AG08396 (cell line): ENCODE measurements at regions not wholly inside any gene's neighbourhood (a gene's known extent, or its start where the extent isn't known, plus 50 kb on each side); places are given as distances from the start of the nearest gene placed in this dataset.
A peak's percentile ranks its signal among the peaks of the same experiment; 100 is the strongest.

ENCODE experiments used
- DNase-seq: peaks from one replicate; pipeline ENCODE4 v3.0.0; 2012; ENCODE audit warnings: low spot score, mixed read lengths

DNA sequence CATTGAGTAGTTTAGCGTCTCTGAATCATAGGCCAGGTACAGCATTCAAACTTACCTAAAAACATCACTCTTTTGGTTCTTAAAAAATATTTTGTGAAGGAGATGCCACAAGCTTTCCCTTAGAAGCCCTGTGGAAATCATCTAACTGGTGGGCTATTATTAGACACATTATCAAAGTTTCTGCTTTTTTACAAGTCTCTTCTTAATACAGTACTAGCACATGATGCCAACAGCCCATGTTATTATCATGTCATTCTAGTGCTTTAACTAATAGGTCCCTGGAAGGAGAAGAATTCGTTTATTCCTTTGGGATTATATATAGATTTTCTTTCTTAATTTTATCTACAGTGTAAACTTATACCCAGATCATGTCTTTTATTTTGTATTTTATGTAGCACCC, 146.0 kb upstream of the PTPRK start:
- no peak for DNase-seq

DNA sequence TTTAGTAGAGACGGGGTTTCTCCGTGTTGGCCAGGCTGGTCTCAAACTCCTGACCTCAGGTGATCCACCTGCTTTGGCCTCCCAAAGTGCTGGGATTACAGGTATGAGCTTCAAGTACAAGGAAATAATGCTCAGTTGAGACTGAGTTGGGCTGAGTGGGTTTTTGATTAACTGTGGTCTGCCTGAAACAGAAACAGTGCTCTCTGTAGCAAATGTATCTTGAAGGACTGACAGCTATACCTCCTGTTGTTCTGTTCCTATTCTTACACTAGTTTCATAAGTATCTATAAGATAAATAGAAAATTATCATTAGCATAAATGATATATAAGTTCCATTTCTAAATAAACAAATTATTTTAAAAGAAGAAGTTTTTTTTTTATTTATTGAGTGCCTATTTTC, 142.8 kb upstream of the PTPRK start:
- DNase-seq, result no peak

DNA sequence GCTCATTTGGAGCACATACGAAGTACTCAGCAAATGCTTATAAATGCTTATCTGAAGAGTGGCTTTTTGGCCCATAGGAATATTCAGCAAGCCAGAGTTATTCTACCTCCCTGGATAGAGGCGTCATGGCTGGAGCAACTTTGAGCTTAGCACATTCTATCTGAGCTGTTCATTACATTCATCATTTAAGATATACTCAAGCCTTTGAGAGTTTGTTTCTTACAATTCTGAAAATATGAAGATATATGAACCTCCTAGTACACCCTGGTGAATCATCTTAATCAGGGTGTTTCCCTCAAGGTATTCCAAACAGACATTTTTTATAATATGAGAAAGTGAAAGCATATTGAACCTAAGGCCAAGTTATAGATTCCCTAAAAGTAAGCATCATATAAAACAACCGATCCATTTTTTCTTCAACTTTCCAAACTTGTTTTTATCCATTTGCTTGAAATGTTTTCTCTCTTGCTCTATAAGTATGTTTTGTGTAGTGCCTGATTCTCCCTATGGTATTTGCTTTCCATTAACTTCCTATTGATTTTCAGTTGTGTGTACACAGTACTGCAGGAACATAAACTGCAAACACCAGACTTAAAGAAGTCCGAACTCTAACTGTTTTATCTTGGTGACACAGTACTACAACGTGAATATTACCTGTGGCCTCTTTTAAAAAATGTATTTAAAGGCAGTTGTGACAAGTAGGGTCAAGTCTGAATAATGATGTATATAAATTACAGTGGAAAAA, 139.7 kb upstream of the PTPRK start:
- DNase-seq, result no peak

DNA sequence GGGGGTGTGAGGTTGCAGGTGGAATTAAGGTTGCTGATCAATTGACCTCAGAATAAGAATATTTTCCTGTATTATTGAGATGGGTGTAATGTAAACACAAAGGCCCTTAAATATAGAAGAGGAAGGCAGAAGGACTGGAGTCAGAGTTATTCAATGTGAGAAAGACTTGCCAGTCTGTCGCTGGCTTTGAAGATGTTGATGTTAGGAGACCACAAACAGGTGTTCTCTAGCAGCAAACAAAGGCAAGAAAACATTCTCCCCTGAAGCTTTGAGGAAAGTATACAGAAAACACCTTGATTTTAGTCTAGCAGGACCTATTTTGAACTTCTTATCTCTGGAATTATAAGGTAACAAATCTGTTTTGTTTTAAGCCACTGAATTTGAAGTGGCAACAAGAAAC, 138.9 kb upstream of the PTPRK start:
- DNase-seq, result no peak

DNA sequence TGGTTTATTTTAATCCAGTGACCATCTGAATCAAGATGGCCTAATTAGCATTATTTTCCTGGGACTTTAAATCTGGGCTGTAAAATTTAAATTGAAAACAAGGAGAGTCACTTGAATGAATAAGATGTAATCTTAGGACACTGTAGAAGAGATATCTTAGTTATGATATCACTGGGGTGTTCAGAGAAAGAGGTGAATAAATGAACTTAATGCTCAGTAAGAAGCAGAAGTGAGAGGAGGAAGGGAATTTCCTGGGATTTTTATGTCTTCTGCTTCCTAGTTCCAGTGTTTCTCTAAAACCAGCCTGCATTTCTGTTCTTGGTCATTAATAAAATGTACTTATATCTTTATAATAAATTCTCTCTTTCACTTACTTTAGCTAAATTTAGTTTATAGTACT, 136.8 kb upstream of the PTPRK start:
- DNase-seq, result no peak

DNA sequence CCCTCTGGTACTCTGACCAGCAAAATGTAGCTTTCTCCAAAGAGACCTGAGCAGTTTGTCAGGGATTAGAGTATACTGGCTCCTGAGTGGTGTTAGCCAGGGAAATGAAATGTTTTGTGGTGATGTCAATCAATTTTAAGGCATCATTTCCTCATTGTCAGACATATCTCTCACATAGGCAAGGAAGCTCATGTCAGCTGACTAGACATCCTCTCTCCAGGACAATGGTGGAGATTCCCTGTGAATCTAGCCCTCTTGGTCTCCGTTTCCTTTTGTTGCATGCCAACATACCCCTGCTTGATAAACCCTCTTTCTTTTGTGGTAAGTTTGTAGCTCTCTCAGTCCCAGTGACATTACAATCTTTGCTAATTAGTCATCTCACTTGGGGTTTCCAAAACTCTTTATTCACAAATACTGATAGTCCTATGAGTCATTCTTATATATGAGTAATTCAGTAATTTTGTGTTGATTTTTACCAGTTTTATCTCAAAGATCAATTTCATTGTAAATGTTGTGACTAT, 135.6 kb upstream of the PTPRK start:
- DNase-seq, result peak; percentile 73

DNA sequence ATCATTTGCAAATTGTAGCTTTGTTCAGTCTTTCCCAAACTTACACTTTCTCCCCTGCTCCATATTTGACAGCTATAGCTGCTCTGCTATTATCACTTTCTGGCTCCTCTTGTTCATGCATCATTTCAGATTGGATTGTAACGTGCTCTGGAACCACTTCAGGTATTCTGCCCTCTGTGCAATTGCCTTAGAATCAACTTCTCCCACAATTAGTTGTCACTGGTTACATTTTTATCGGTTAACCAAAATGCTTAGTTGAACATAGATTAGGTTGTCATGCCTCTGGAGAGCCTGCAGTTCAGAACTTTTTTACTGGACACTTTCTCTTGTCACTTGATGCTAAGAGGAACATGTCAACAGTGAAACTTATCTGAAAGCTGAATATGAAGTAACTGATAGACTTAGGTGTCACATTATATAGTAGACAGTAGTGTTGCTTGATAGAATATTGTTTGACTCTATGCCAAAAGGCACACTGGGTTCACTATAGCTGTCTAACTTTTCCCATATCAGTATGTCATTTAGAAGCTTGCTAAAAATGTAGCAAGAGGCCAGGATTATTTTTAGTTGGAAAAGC, 127.7 kb upstream of the PTPRK start:
- no peak for DNase-seq

DNA sequence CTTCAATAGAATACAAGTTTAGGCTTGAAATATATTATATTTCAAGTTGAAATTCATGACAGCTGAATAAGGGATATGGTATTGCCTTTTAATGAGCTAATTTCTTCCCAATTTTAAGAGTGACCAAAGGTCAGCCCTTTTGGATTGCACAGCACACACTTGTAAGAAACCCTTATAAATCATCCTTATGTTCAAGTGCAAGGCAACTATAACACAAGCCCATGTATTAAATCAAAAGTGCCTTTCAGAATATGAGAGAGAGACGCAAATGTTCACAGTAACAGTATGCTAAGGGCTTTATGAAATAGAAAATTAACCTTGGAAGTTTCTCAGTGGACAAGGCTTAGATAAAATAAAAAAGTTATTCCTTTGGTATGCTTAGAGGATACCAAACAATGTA, 121.7 kb upstream of the PTPRK start:
- DNase-seq, result no peak

DNA sequence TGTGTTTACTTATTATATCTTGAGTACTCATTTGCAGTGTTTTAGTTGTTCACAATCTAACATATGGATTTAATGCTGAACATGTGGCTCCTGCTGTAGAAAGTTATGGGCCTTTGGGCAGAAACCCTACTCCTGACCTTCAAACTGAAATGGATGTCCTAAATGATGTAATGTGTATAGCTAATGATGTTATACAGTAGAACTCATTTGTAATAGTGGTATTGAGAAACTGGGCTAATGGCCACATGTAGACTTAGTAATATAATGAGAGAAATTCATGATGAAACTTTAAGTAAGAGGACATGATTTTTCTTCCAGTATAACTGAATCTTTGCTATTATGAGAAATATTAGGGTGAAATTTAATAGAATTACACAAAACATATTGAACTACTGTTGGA, 121.3 kb upstream of the PTPRK start:
- no peak for DNase-seq

DNA sequence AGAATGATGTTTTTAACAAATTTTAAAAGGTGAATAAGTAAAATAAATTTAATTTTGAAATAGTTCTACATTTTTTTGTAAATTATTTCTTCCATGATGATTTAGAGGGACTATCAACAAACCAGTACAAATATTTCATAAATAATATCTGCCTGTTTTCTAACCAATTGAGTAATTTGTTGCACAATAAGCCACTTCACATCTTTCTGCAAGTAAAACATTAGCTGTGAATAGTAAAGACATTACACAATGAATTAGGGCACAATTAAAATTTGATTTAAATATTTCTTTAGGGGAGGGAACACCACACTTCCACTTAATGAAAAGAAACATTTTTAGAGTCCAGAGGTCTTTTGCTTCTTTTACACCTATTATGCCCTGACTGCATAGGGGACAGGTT, 118.4 kb upstream of the PTPRK start:
- no peak for DNase-seq

DNA sequence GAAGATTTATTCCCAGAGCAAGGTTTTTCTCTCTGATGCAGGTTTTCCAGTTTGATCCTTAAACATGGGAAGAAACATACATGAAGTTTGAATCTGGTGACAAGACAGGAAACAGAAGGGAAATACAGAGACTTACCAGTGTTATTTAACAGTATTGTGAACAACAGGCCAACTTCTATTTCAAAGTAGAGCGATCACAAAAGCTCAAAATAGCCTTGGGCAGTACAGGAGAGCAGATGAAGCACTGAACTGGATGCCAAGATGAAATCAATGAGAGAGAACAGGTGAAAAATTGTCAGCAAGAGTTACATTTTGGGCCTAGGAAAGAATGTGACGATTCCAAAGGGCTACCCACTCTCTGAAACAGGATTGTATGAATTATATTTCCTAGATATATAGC, 114.8 kb upstream of the PTPRK start:
- DNase-seq, result no peak

DNA sequence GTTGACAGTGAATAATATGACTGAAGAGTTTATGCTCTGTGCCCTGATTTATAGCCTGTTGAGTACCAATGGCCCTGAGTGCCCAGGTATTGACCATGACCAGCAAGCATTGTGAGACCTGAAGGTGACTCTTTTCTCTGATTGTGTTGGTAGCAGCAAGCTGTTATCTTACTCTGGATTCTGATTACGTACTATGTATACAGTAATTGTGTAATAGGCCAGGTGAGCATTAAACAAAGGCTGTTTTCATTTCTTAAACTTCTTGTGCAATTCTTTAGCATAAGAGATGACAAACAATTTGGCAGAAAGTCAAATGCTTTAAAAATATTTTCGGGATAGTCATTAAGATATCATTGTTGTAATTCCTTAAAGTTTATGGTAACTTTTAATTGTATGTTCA, 111.7 kb upstream of the PTPRK start:
- no peak for DNase-seq

DNA sequence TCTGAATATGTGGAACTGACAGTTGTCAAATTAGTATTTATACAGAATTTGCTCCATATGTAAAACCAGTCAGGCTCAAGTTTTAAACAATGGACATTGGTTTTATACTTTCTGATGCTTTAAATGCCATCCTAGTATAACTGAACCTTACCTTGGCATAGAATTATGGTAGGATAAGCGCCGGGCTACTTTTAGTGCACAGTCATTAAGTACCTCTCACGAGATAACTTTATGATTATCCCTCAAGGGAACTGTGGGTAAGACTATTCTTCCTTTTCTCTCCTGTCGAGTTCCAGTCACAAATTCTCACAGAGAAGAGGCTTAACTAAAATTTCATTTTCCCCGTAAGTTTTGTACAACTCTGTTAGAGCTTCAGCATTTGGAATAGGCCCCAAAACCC, 110.6 kb upstream of the PTPRK start:
- no peak for DNase-seq

DNA sequence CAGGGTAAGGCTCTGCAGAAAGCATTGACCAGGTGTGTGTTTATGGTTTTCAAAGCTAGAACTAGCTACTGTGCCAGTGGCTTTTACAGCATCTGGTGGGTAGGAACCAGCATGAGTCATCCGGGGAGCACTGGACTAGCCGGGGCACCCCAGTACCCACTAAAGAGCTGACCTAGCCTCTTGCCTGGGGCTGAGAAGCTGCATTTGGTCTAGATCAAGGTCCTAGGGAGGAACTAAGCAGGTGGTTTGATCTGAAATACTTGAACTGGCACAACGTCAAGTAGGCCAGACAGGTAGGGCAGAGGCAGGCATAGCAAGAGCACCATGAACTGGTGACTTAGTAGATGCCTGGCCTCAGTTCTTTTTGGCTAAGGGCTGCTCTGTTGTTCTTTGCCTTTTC, 109.8 kb upstream of the PTPRK start:
- no peak for DNase-seq

DNA sequence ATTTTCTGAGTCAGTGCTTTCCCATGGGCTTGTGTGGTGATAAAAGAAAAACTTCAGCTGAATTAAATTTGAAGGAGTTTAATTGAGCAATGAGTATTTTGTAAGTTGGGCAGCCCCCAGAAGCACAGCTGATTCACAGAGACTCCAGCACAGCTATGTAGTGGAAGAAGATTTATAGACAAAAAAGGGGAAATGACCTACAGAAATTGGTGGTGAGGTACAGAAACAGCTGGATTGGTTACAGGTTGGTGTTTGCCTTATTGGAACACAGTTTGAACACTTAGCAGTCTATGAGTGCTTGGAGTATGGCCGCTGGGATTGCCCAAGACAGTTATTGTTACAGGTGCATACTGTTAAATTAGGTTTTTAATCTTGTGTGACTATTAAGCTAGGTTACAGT, 96.9 kb upstream of the PTPRK start:
- no peak for DNase-seq

DNA sequence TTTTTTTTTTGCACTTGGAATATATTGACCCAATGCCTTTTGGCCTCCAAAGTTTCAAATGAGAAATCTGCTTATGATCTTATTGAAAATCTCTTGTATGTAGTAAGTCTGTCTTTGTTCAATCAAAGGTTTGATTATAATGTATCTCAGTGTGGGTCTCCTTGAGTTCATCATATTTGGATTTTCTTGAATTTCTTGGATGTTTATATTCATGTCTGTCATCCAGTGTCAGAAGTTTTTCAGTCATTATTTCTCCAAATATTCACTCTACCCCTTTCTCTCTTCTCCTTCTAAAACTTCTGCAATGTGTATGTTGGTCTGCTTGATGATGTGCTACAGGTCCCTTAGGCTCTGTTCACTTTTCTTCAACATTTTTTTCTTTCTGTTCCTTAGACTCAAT, 95.9 kb upstream of the PTPRK start:
- no peak for DNase-seq

DNA sequence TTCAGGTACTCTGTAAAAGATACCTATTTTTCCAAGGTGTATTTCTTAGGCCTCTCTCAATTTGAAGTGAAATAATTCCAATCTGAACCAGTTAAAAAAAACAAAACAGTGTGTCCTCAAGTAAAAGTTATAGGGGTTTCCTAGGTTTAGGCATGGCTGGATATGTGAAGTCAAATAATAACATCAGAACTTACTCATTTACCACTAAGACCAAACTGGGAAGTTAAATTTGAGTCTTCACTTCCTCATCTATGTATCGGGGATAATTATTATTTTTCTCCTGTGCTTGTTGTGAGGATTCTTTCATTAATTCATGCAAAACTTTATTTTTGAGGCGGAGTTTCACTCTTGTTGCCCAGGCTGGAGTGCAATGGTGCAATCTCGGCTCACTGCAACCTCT, 86.2 kb upstream of the PTPRK start:
- DNase-seq, result no peak

DNA sequence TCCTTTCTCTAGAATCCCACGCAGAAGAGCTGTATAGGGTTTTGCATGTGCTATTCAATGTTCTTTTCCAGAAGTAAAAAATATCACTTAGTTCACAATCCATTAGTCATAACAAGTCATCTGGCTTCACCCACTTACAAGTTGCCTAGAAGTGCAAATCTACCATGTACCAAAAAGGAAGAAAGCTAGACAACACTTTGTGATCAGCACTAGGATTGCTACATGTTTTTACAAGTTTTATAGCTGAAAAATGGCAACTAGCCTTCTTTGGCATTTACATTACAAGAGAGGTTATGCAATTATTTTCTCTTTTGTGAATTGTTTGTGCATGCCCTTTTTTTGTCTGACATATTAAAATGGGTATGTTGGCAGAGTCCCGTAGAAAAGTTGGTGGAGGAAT, 85.6 kb upstream of the PTPRK start:
- no peak for DNase-seq

DNA sequence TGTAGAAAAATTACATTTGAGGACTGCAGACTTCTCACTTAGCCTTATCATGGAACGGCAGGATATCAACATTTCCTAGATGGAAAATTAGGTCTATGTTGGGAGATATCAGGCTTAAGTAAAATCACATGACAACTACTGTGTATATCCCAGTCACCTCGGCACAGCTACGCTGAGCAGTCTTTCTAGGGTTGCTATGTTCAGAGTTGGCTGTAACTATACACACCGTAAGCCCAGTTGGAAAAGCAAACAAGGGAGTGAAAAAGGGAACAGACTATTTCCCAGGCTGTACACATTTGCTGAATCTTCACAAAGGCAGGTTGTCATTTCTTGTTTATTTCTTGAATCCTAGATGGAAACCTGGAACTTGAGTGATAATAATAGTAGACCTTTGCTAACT, 80.7 kb upstream of the PTPRK start:
- DNase-seq, result peak; percentile 23

DNA sequence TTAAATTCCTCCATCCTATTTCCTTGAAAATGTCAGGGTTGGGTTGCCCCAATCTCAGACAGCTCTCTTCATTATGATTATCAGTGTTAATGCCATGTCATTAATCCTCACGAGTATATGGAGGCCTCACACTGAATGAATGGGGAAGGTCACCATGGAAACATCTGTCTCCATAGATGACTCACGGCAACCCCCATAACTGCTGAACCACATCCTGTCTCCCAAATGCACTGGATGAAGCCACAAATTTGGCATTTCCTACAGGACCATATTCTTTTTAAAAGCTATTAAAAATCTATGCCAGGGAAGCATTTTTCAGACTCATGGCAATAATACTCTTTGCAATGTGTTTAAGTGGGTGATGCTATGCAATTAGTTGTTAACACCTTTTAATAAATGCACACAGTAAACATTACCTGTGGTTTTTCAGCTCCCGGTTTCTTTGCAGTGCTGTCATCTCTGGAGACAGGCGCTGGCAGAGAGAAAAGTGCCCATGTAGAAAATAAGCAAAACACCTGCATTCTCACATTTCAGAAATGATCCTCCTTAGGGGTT, 80.1 kb upstream of the PTPRK start:
- peak; percentile 82 for DNase-seq

DNA sequence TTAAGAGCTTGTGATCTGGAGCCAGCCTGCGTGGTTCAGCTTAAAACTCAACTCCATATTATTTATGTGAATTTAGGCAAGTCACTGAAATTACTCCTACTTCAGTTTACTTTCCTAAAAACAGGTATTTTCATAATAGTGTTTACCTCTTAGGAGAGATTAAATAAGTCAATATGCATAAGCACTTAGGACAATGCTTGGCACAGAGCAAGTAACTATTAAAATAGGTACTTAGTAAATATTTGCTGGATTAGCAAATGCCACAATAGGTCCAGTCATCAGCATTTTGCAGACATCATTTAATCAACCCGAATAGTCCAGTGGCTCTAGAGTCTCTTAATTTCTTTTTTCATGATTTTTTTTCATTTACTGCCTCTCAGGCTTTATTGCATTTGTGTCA, 78.6 kb upstream of the PTPRK start:
- no peak for DNase-seq

DNA sequence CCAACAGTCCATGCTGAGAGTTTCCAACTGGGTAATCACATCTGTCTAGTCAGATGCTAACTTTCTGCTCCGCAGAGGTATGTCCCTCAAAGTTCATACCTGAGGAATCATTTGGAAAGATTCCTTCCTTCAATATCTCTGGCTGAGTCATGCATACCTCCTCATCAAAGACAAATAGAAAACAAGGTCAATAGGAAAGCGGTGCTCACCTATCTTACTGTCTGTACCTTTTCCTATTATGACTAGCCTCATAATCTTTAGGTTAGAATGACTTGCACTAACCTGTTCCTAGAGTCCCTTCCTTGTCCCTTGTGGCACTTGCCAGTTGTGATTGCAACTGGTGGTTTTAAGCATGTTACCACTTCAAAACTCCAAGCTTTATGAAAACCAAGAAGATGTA, 78.2 kb upstream of the PTPRK start:
- no peak for DNase-seq

DNA sequence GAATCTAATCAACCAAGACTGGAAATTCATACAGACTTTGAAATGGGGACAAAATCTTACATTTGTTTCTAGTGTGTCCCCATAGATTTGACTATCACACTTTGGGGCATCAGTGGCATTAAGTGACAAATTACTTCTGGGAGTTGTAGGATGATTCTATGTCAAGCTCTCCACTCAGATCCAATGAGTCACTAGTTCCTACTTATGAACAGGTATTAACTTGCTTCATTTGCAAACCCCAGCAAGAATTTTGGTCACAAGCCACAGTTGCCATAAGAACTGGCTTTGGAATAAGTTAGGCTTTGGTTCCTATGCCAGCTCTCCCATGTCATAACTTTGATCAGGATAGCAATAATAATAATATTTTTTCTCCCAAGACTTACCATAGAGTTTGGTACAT, 77.6 kb upstream of the PTPRK start:
- DNase-seq, result no peak

DNA sequence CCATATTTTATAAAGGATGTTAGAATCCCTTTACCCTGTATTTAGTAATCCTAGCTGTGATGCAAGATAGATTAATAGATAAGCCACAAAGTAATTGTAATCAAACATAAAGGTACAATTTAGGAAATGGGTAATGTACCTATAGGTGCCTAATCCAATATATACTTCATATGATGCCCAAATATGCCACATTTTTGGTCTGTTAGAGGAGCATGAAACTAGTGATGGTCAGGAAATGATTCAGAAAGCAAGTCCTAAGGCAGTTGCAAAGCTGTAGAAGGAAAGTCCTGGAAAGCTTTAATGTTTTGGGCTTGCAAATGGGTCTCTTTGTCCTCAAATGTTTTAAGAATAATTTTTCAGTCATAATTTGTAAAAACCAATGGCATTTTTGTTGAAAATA, 76.6 kb upstream of the PTPRK start:
- DNase-seq, result no peak
